A549 (cell line): ENCODE measurements at regions not wholly inside any gene's neighbourhood (a gene's known extent, or its start where the extent isn't known, plus 50 kb on each side); places are given as distances from the start of the nearest gene placed in this dataset.

Experiments
- HDAC2 ChIP-seq: fragments of 200-600 bp; sonication (generic); IDR thresholded peaks from 2 replicates; pipeline ENCODE4 v1.6.1; 2016
- JUN ChIP-seq, 2 experiments: fragments of >200 bp; sonication (Bioruptor Twin); formaldehyde crosslinking; IDR thresholded peaks; 2 replicates in 1 of 2; 3 replicates in 1 of 2; pipeline ENCODE4 v1.6.1; 2016 to 2017
- MAFK ChIP-seq: fragments of 450-650 bp; IDR thresholded peaks from 2 replicates; pipeline ENCODE4 v1.6.1; 2014; ENCODE audit not compliant: partially characterized antibody
- POLR2A ChIP-seq: IDR thresholded peaks from 2 replicates; pipeline ENCODE4 v1.6.1; 2012; ENCODE audit warnings: mild to moderate bottlenecking, low read length
- REST ChIP-seq: fragments of 200-600 bp; sonication (generic); IDR thresholded peaks from 2 replicates; pipeline ENCODE4 v1.6.1; 2016; ENCODE audit warnings: antibody characterized with exemption, mild to moderate bottlenecking, moderate library complexity
- USF2 ChIP-seq: fragments of 450-650 bp; IDR thresholded peaks from 2 replicates; pipeline ENCODE4 v1.6.1; 2014; ENCODE audit warnings: antibody characterized with exemption
- TF ChIP-seq, protein P1 (sequence below): fragments of >200 bp; sonication (Bioruptor Twin); formaldehyde crosslinking; IDR thresholded peaks from 3 replicates; pipeline ENCODE4 v1.5.1; 2016

DNA sequence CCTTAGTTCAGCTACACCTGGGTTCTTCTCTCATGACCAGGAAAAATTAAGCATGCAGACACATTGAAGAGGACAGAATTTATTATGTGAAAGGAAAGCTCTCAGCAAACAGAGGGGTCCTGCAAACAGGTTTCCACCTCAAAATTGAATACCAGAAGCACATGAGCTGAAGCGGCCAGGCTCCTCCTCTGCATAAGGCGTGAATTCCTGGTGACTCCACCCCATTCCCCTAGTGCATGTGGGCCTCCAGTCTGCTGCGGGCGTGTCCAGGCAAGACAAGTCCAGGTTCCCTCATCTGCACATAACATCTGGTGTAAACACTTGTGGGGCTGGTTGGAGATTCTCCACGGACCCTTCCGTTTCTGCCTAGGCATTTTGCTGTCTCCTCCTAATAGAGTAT lies 1156.4 kb downstream of the FOXD4L5 start:
- TF ChIP-seq MAFK (no peak), USF2 (no peak), POLR2A (no peak), JUN (IDR thresholded peaks at IDR 0.05) (no peak), REST (no peak), HDAC2 (no peak)
- TF ChIP-seq, protein P1, sequence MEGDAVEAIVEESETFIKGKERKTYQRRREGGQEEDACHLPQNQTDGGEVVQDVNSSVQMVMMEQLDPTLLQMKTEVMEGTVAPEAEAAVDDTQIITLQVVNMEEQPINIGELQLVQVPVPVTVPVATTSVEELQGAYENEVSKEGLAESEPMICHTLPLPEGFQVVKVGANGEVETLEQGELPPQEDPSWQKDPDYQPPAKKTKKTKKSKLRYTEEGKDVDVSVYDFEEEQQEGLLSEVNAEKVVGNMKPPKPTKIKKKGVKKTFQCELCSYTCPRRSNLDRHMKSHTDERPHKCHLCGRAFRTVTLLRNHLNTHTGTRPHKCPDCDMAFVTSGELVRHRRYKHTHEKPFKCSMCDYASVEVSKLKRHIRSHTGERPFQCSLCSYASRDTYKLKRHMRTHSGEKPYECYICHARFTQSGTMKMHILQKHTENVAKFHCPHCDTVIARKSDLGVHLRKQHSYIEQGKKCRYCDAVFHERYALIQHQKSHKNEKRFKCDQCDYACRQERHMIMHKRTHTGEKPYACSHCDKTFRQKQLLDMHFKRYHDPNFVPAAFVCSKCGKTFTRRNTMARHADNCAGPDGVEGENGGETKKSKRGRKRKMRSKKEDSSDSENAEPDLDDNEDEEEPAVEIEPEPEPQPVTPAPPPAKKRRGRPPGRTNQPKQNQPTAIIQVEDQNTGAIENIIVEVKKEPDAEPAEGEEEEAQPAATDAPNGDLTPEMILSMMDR, result no peak
